Vagina (tissue), 2 donors: ENCODE measurements at regions not wholly inside any gene's neighbourhood (a gene's known extent, or its start where the extent isn't known, plus 50 kb on each side); places are given as distances from the start of the nearest gene placed in this dataset.

Source experiments
- DNase-seq, 2 donors: peaks; one replicate each; pipeline ENCODE4 v3.0.0-alpha.2; 2017; ENCODE audit errors: extremely low spot score in 2 of 2
- H3K27ac ChIP-seq: fragments of 200-600 bp; sonication (generic); one replicate; pipeline ENCODE4 v1.5.1; 2019
- H3K27me3 ChIP-seq: fragments of 200-600 bp; sonication (generic); one replicate; pipeline ENCODE4 v1.5.1; 2019
- H3K36me3 ChIP-seq, 2 donors: fragments of 200-600 bp; sonication (generic); one replicate each; pipeline ENCODE4 v1.5.1; 2017 to 2019
- H3K4me1 ChIP-seq: fragments of 200-600 bp; sonication (generic); one replicate; pipeline ENCODE4 v1.5.1; 2019
- H3K4me3 ChIP-seq, 2 donors: fragments of 200-600 bp; sonication (generic); 1 replicate in 1 of 2; 2 replicates in 1 of 2; pipeline ENCODE4 v1.5.1; 2016 to 2019
- H3K9me3 ChIP-seq: fragments of 200-600 bp; sonication (generic); one replicate; pipeline ENCODE4 v1.5.1; 2019
- CTCF ChIP-seq, 3 experiments: fragments of 450-650 bp in 2 of 3; fragments of 200-600 bp in 1 of 3; sonication (generic) in 1 of 3; IDR thresholded peaks; one replicate each; pipeline ENCODE4 v1.5.1; 2017 to 2019; ENCODE audit warnings: antibody characterized with exemption in 3 of 3, mild to moderate bottlenecking in 2 of 3, moderate library complexity in 2 of 3
- POLR2A ChIP-seq, 2 donors: fragments of 450-650 bp; IDR thresholded peaks; one replicate each; pipeline ENCODE4 v1.6.1; 2017; ENCODE audit warnings: antibody characterized with exemption in 2 of 2, mild to moderate bottlenecking in 2 of 2, moderate library complexity in 2 of 2
- POLR2AphosphoS5 ChIP-seq, 2 donors: sonication (generic); formaldehyde crosslinking; IDR thresholded peaks; one replicate each; pipeline ENCODE4 v1.9.0; 2017; ENCODE audit warnings: antibody characterized with exemption in 2 of 2, mild to moderate bottlenecking in 2 of 2, low read depth in 1 of 2; ENCODE audit not compliant: insufficient read depth in 1 of 2
- intact Hi-C: fragments of 100-400 bp; cut with DNase I; formaldehyde crosslinking; loops from one replicate; pipeline ENCODE4 v1.15.1; 2023

GRCh38 chr3:105970283-105970682, 101.5 kb upstream of the CBLB start:
- Histone ChIP-seq H3K4me3 (no peak overlapping the region), H3K27me3 (no peaks in the 10 kb centered on the region), H3K36me3 (no peaks in the 10 kb centered on the region), H3K4me1 (peaks cover 16% of the 10 kb centered on the region), H3K27ac (no peak overlapping the region), H3K9me3 (no peaks in the 10 kb centered on the region)
- intact Hi-C loops: no loop called here
- TF ChIP-seq POLR2A (IDR thresholded peaks at IDR 0.05) (no peak), CTCF (IDR thresholded peaks at IDR 0.05) (no peak), POLR2AphosphoS5 (IDR thresholded peaks at IDR 0.05; ENCODE audit: insufficient read depth in 1 of 2, low read depth in 1 of 2) (peak in 1 of 2 donors; percentile 23)
- DNase-seq: no peak

GRCh38 chr3:105972069-105972468, 103.3 kb upstream of the CBLB start:
- Histone ChIP-seq H3K27me3 (no peaks in the 10 kb centered on the region), H3K27ac (no peak overlapping the region), H3K4me3 (no peak overlapping the region), H3K9me3 (no peaks in the 10 kb centered on the region), H3K36me3 (no peaks in the 10 kb centered on the region), H3K4me1 (peaks cover 6% of the 10 kb centered on the region)
- TF ChIP-seq POLR2AphosphoS5 (IDR thresholded peaks at IDR 0.05; ENCODE audit: insufficient read depth in 1 of 2, low read depth in 1 of 2) (no peak), CTCF (IDR thresholded peaks at IDR 0.05) (no peak), POLR2A (IDR thresholded peaks at IDR 0.05) (no peak)
- intact Hi-C loops: no loop called here
- DNase-seq: no peak

GRCh38 chr3:105974381-105974780, 105.6 kb upstream of the CBLB start:
- no peak overlapping the region for H3K27ac ChIP-seq
- H3K4me1 ChIP-seq: no peaks in the 10 kb centered on the region
- H3K9me3 ChIP-seq: no peaks in the 10 kb centered on the region
- intact Hi-C loops: no loop called here
- no peaks in the 10 kb centered on the region for H3K36me3 ChIP-seq
- H3K27me3 ChIP-seq: no peaks in the 10 kb centered on the region
- TF ChIP-seq POLR2A (IDR thresholded peaks at IDR 0.05) (no peak), CTCF (IDR thresholded peaks at IDR 0.05) (no peak), POLR2AphosphoS5 (IDR thresholded peaks at IDR 0.05; ENCODE audit: insufficient read depth in 1 of 2, low read depth in 1 of 2) (no peak)
- DNase-seq: no peak
- H3K4me3 ChIP-seq: no peak overlapping the region

- TF ChIP-seq POLR2A (IDR thresholded peaks at IDR 0.05): no peak
- no peak for TF ChIP-seq CTCF (IDR thresholded peaks at IDR 0.05)
- no peak for TF ChIP-seq POLR2AphosphoS5 (IDR thresholded peaks at IDR 0.05; ENCODE audit: insufficient read depth in 1 of 2, low read depth in 1 of 2)
- intact Hi-C loops: no loop called here
Measured at GRCh38 chr3:105976196-105976595, 107.4 kb upstream of the CBLB start.

GRCh38 chr3:105979961-105980360, 111.1 kb upstream of the CBLB start:
- Histone ChIP-seq H3K27me3 (no peaks in the 10 kb centered on the region), H3K4me3 (no peak overlapping the region), H3K36me3 (no peaks in the 10 kb centered on the region), H3K4me1 (no peaks in the 10 kb centered on the region), H3K9me3 (no peaks in the 10 kb centered on the region), H3K27ac (no peak overlapping the region)
- intact Hi-C loops: no loop called here
- TF ChIP-seq POLR2AphosphoS5 (IDR thresholded peaks at IDR 0.05; ENCODE audit: insufficient read depth in 1 of 2, low read depth in 1 of 2): no peak
- no peak for TF ChIP-seq POLR2A (IDR thresholded peaks at IDR 0.05)
- TF ChIP-seq CTCF (IDR thresholded peaks at IDR 0.05): no peak
- no peak for DNase-seq

More at GRCh38 chr3:105976196-105976595, 107.4 kb upstream of the CBLB start:
- no peak for DNase-seq
- no peaks in the 10 kb centered on the region for H3K9me3 ChIP-seq
- no peak overlapping the region for H3K27ac ChIP-seq
- no peaks in the 10 kb centered on the region for H3K36me3 ChIP-seq
- no peaks in the 10 kb centered on the region for H3K27me3 ChIP-seq
- H3K4me3 ChIP-seq: no peak overlapping the region
- no peaks in the 10 kb centered on the region for H3K4me1 ChIP-seq
